Activated naive CD4-positive, alpha-beta T cell treated with anti-CD3 and anti-CD28 coated beads, Interleukin-2, amount 10 ng/mL, durations not matched to agents 7 days and 5 days (primary cell): ENCODE measurements at regions not wholly inside any gene's neighbourhood (a gene's known extent, or its start where the extent isn't known, plus 50 kb on each side); places are given as distances from the start of the nearest gene placed in this dataset.

Experiments used
- CTCF ChIA-PET: fragments of 350-600 bp; sonication (Branson Sonifier 250); formaldehyde crosslinking; loops from one replicate; lab custom pipeline; 2021; ENCODE audit warnings: antibody characterized with exemption; lab: Charles Lee
- DNase-seq: peaks from one replicate; pipeline ENCODE4 v3.0.0-alpha.2; 2020
- H3K27ac Mint-ChIP-seq: one replicate; pipeline ENCODE4 v1.8.0; 2021; ENCODE audit warnings: mild to moderate bottlenecking, moderate library complexity, mixed read lengths
- H3K27me3 Mint-ChIP-seq: one replicate; pipeline ENCODE4 v1.8.0; 2021; ENCODE audit warnings: mild to moderate bottlenecking, mixed read lengths
- H3K36me3 Mint-ChIP-seq: one replicate; pipeline ENCODE4 v1.8.0; 2021; ENCODE audit warnings: mixed read lengths
- H3K4me1 Mint-ChIP-seq: one replicate; pipeline ENCODE4 v1.8.0; 2021; ENCODE audit warnings: mixed read lengths
- H3K4me3 Mint-ChIP-seq: one replicate; pipeline ENCODE4 v1.8.0; 2021; ENCODE audit warnings: mild to moderate bottlenecking, moderate library complexity, mixed read lengths
- H3K9me3 Mint-ChIP-seq: one replicate; pipeline ENCODE4 v1.8.0; 2021; ENCODE audit warnings: mixed read lengths

GRCh38 chr7:114026486-114027089 is 107.8 kb upstream of the PPP1R3A start:
- H3K27ac Mint-ChIP-seq, result no peak overlapping the region
- H3K4me1 Mint-ChIP-seq, result no peaks in the 10 kb centered on the region
- H3K27me3 Mint-ChIP-seq, result no peaks in the 10 kb centered on the region
- no peak for DNase-seq
- H3K4me3 Mint-ChIP-seq, result no peak overlapping the region
- H3K9me3 Mint-ChIP-seq, result no peaks in the 10 kb centered on the region
- CTCF ChIA-PET, result interaction anchor here (1.1 to 1.6 kb wide), 2 partner anchors 9 to 1191 kb away, joined by 4 to 6 read pairs; no protein-coding TSS in a partner anchor
- no peaks in the 10 kb centered on the region for H3K36me3 Mint-ChIP-seq

GRCh38 chr7:114021135-114021534 is 102.3 kb upstream of the PPP1R3A start:
- no peaks in the 10 kb centered on the region for H3K4me1 Mint-ChIP-seq
- no peaks in the 10 kb centered on the region for H3K9me3 Mint-ChIP-seq
- no peaks in the 10 kb centered on the region for H3K36me3 Mint-ChIP-seq
- no peak overlapping the region for H3K27ac Mint-ChIP-seq
- CTCF ChIA-PET, result no interaction called here
- H3K4me3 Mint-ChIP-seq, result no peak overlapping the region
- no peak for DNase-seq
- H3K27me3 Mint-ChIP-seq, result no peaks in the 10 kb centered on the region

- H3K4me1 Mint-ChIP-seq, result no peaks in the 10 kb centered on the region
- H3K27ac Mint-ChIP-seq, result no peak overlapping the region
Observed at GRCh38 chr7:114008696-114009095, 89.9 kb upstream of the PPP1R3A start.

GRCh38 chr7:114007386-114007785 is 88.6 kb upstream of the PPP1R3A start:
- DNase-seq, result no peak
- Mint-ChIP-seq H3K9me3 (peaks cover 1% of the 10 kb centered on the region), H3K36me3 (no peaks in the 10 kb centered on the region), H3K27me3 (no peaks in the 10 kb centered on the region), H3K27ac (no peak overlapping the region), H3K4me3 (no peak overlapping the region), H3K4me1 (no peaks in the 10 kb centered on the region)
- CTCF ChIA-PET, result no interaction called here

More at GRCh38 chr7:114008696-114009095, 89.9 kb upstream of the PPP1R3A start:
- no peak for DNase-seq
- Mint-ChIP-seq H3K9me3 (no peaks in the 10 kb centered on the region), H3K36me3 (no peaks in the 10 kb centered on the region), H3K27me3 (no peaks in the 10 kb centered on the region), H3K4me3 (no peak overlapping the region)
- CTCF ChIA-PET, result interaction anchor here (1.2 kb wide), 1 partner anchor 16 kb away, joined by 3 read pairs; no protein-coding TSS in a partner anchor

GRCh38 chr7:113998934-113999333 is 80.1 kb upstream of the PPP1R3A start:
- H3K27me3 Mint-ChIP-seq, result no peaks in the 10 kb centered on the region
- H3K4me1 Mint-ChIP-seq, result no peaks in the 10 kb centered on the region
- peaks cover 7% of the 10 kb centered on the region for H3K9me3 Mint-ChIP-seq
- no peaks in the 10 kb centered on the region for H3K36me3 Mint-ChIP-seq
- no peak for DNase-seq
- no peak overlapping the region for H3K4me3 Mint-ChIP-seq
- CTCF ChIA-PET, result no interaction called here
- H3K27ac Mint-ChIP-seq, result no peak overlapping the region

- DNase-seq, result no peak
- Mint-ChIP-seq H3K27ac (no peak overlapping the region), H3K4me3 (no peak overlapping the region), H3K36me3 (no peaks in the 10 kb centered on the region), H3K27me3 (no peaks in the 10 kb centered on the region), H3K4me1 (no peaks in the 10 kb centered on the region), H3K9me3 (no peaks in the 10 kb centered on the region)
- CTCF ChIA-PET, result interaction anchor here (0.7 kb wide), 1 partner anchor 23 kb away, joined by 3 read pairs; no protein-coding TSS in a partner anchor
Observed at GRCh38 chr7:113996405-113996804, 77.6 kb upstream of the PPP1R3A start.

- no peak overlapping the region for H3K4me3 Mint-ChIP-seq
- H3K9me3 Mint-ChIP-seq, result no peaks in the 10 kb centered on the region
- DNase-seq, result no peak
- no peaks in the 10 kb centered on the region for H3K36me3 Mint-ChIP-seq
- CTCF ChIA-PET, result no interaction called here
- no peak overlapping the region for H3K27ac Mint-ChIP-seq
- no peaks in the 10 kb centered on the region for H3K4me1 Mint-ChIP-seq
- H3K27me3 Mint-ChIP-seq, result no peaks in the 10 kb centered on the region
Observed at GRCh38 chr7:113986216-113986615, 67.4 kb upstream of the PPP1R3A start.

GRCh38 chr7:113976508-113976907 is 57.7 kb upstream of the PPP1R3A start:
- H3K4me3 Mint-ChIP-seq, result no peak overlapping the region
- H3K9me3 Mint-ChIP-seq, result no peaks in the 10 kb centered on the region
- no peak overlapping the region for H3K27ac Mint-ChIP-seq
- no peaks in the 10 kb centered on the region for H3K27me3 Mint-ChIP-seq
- no peak for DNase-seq
- CTCF ChIA-PET, result no interaction called here
- H3K4me1 Mint-ChIP-seq, result no peaks in the 10 kb centered on the region
- no peaks in the 10 kb centered on the region for H3K36me3 Mint-ChIP-seq

- H3K27ac Mint-ChIP-seq, result no peak overlapping the region
- H3K4me3 Mint-ChIP-seq, result no peak overlapping the region
- no peaks in the 10 kb centered on the region for H3K4me1 Mint-ChIP-seq
- H3K9me3 Mint-ChIP-seq, result no peaks in the 10 kb centered on the region
- H3K27me3 Mint-ChIP-seq, result no peaks in the 10 kb centered on the region
- H3K36me3 Mint-ChIP-seq, result no peaks in the 10 kb centered on the region
- CTCF ChIA-PET, result no interaction called here
- no peak for DNase-seq
Observed at GRCh38 chr7:113968713-113969112, 49.9 kb upstream of the PPP1R3A start.
